SU-DHL-6 (cell line): ENCODE measurements at regions not wholly inside any gene's neighbourhood (a gene's known extent, or its start where the extent isn't known, plus 50 kb on each side); places are given as distances from the start of the nearest gene placed in this dataset.

Experiments
- H2AFZ ChIP-seq: fragments of 200-600 bp; sonication (generic); 2 replicates; pipeline ENCODE4 v1.6.1; 2014; ENCODE audit warnings: low read depth, mild to moderate bottlenecking, moderate library complexity, mixed read lengths, antibody characterized with exemption, low read length; ENCODE audit not compliant: severe bottlenecking
- H3F3A ChIP-seq: fragments of 200-600 bp; shearing (Covaris generic); 2 replicates; pipeline ENCODE4 v1.6.0; 2016; ENCODE audit warnings: antibody characterized with exemption, mild to moderate bottlenecking; ENCODE audit not compliant: insufficient read depth
- H3K27ac ChIP-seq: fragments of 200-600 bp; sonication (generic); 2 replicates; pipeline ENCODE4 v1.5.1; 2016; ENCODE audit warnings: low read depth, mild to moderate bottlenecking, low read length, moderate library complexity, mixed read lengths
- H3K27me3 ChIP-seq: fragments of 200-600 bp; sonication (generic), shearing (Covaris generic); 2 replicates; pipeline ENCODE4 v1.6.0; 2014; ENCODE audit warnings: mild to moderate bottlenecking, low read length
- H3K36me3 ChIP-seq: fragments of 200-600 bp; sonication (generic); 2 replicates; pipeline ENCODE4 v1.6.1; 2014; ENCODE audit warnings: mild to moderate bottlenecking, low read length, mixed read lengths
- H3K4me2 ChIP-seq: fragments of 300-600, 200-600 bp; shearing (Covaris generic), sonication (generic); 2 replicates; pipeline ENCODE4 v1.6.0; 2014; ENCODE audit warnings: low read length, low read depth, mild to moderate bottlenecking; ENCODE audit not compliant: poor library complexity, severe bottlenecking
- H3K4me3 ChIP-seq: fragments of 200-600 bp; sonication (generic); 2 replicates; pipeline ENCODE4 v1.5.1; 2014; ENCODE audit warnings: antibody characterized with exemption, low read length, mild to moderate bottlenecking, mixed read lengths; ENCODE audit not compliant: insufficient read depth, poor library complexity, severe bottlenecking
- H3K79me2 ChIP-seq: fragments of 200-600 bp; sonication (generic); 2 replicates; pipeline ENCODE4 v1.6.1; 2014; ENCODE audit warnings: mild to moderate bottlenecking, low read length, moderate library complexity; ENCODE audit not compliant: insufficient read depth
- H3K9ac ChIP-seq: fragments of 200-600 bp; sonication (generic); 2 replicates; pipeline ENCODE4 v1.7.0; 2014; ENCODE audit warnings: mild to moderate bottlenecking, low read length
- H3K9me2 ChIP-seq: fragments of 200-600 bp; sonication (generic); replicated peaks from 2 replicates; pipeline ENCODE4 v1.6.1; 2014; ENCODE audit warnings: low read length; ENCODE audit not compliant: insufficient read depth
- H3K9me3 ChIP-seq: fragments of 200-600 bp; sonication (generic); 2 replicates; pipeline ENCODE4 v1.6.1; 2014; ENCODE audit warnings: low read length, mixed read lengths; ENCODE audit not compliant: insufficient read depth
- H4K20me1 ChIP-seq: fragments of 200-600 bp; sonication (generic); 2 replicates; pipeline ENCODE4 v1.6.1; 2014; ENCODE audit warnings: low read depth, mild to moderate bottlenecking, antibody characterized with exemption, low read length, moderate library complexity, mixed read lengths
- EZH2phosphoT487 ChIP-seq: fragments of 200-600 bp; sonication (generic), shearing (Covaris generic); conservative IDR thresholded peaks from 2 replicates; pipeline ENCODE4 v1.6.1; 2018; ENCODE audit warnings: mild to moderate bottlenecking, antibody characterized with exemption, low read length, moderate library complexity, mixed read lengths
- TF ChIP-seq, protein P1 (sequence below): fragments of 200-600 bp; sonication (generic); IDR thresholded peaks from one replicate; pipeline ENCODE4 v1.5.1; 2017; ENCODE audit warnings: antibody characterized with exemption, mild to moderate bottlenecking, low read length, moderate library complexity; ENCODE audit not compliant: insufficient read depth, poor library complexity, severe bottlenecking

DNA sequence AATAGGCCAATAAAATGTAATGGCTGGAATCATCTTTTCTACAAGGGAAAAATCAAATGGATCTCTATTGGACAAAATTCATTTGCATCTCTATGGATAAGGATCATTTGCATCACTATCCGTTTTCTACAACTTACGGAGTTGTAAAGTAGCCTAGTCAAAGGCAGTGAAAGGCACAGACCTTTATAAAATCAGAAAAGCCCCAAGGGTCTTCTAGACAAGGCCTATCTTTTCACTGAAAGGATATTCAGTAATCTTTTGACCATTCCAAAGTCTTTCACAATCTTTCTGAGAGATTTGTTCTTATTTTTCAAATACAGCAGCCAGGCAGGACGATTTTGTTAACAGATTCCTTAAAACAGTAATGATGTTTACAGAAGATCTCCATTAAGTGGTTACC, 119.5 kb upstream of the JADE1 start:
- H3K4me3 ChIP-seq, result no peak overlapping the region

DNA sequence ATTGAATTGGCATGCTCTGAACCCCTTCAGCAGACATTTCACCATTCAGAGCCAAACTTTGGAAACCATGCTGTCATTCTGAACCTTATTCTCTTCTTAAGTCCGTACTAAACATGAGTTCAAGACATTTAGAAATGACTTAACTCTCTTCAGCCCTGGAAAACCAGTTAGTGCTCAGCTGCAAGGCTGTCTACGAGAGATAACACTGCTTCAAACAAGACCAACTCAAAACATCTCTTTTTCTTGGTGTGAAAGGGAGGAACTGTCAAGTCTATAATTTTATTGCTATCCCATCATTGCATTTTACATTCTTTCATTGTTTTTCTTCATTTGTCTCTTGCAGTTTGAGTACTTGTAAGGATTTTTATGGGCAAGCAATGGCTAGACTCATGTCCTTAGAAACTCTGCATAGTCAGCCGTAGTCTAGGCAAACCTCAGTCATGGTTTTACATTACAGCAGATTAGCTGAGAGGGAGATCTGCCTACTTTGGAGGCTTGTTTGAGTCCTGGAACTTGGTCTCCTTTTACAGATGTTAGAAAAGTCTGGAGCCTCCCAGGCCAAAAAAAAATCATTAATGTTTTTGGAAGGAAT, 120.6 kb upstream of the JADE1 start:
- Histone ChIP-seq H3K4me2 (no peak overlapping the region), H2AFZ (no peak overlapping the region)

More for the DNA sequence above, 119.5 kb upstream of the JADE1 start:
- Histone ChIP-seq H3K9me2 (no peaks in the 10 kb centered on the region), H3K9ac (no peak overlapping the region), H3F3A (no peaks in the 10 kb centered on the region), H3K9me3 (no peaks in the 10 kb centered on the region), H4K20me1 (no peaks in the 10 kb centered on the region), H3K27me3 (no peaks in the 10 kb centered on the region), H3K79me2 (no peaks in the 10 kb centered on the region), H2AFZ (no peak overlapping the region), H3K36me3 (no peaks in the 10 kb centered on the region), H3K27ac (no peak overlapping the region), H3K4me2 (no peak overlapping the region)
- TF ChIP-seq EZH2phosphoT487, result no peak
- TF ChIP-seq, protein P1, sequence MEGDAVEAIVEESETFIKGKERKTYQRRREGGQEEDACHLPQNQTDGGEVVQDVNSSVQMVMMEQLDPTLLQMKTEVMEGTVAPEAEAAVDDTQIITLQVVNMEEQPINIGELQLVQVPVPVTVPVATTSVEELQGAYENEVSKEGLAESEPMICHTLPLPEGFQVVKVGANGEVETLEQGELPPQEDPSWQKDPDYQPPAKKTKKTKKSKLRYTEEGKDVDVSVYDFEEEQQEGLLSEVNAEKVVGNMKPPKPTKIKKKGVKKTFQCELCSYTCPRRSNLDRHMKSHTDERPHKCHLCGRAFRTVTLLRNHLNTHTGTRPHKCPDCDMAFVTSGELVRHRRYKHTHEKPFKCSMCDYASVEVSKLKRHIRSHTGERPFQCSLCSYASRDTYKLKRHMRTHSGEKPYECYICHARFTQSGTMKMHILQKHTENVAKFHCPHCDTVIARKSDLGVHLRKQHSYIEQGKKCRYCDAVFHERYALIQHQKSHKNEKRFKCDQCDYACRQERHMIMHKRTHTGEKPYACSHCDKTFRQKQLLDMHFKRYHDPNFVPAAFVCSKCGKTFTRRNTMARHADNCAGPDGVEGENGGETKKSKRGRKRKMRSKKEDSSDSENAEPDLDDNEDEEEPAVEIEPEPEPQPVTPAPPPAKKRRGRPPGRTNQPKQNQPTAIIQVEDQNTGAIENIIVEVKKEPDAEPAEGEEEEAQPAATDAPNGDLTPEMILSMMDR, result no peak

GRCh38 chr4:128688033-128688721, 121.3 kb upstream of the JADE1 start:
- Histone ChIP-seq H2AFZ (no peak overlapping the region), H3F3A (no peaks in the 10 kb centered on the region), H3K9me2 (no peaks in the 10 kb centered on the region), H3K27ac (no peak overlapping the region), H4K20me1 (no peaks in the 10 kb centered on the region), H3K9ac (no peak overlapping the region), H3K79me2 (no peaks in the 10 kb centered on the region), H3K4me2 (no peak overlapping the region), H3K4me3 (no peak overlapping the region), H3K27me3 (no peaks in the 10 kb centered on the region), H3K9me3 (no peaks in the 10 kb centered on the region), H3K36me3 (no peaks in the 10 kb centered on the region)
- TF ChIP-seq EZH2phosphoT487, result no peak
- TF ChIP-seq, protein P1, result no peak

More for the DNA sequence above, 120.6 kb upstream of the JADE1 start:
- Histone ChIP-seq H3K4me3 (no peak overlapping the region), H3K36me3 (no peaks in the 10 kb centered on the region), H3K9ac (no peak overlapping the region), H3K9me2 (no peaks in the 10 kb centered on the region), H3K27ac (no peak overlapping the region), H4K20me1 (no peaks in the 10 kb centered on the region), H3K27me3 (no peaks in the 10 kb centered on the region), H3K9me3 (no peaks in the 10 kb centered on the region), H3F3A (no peaks in the 10 kb centered on the region), H3K79me2 (no peaks in the 10 kb centered on the region)
- TF ChIP-seq, protein P1, result no peak
- TF ChIP-seq EZH2phosphoT487, result no peak
